ENCODE measurements at regions not wholly inside any gene's neighbourhood (a gene's known extent, or its start where the extent isn't known, plus 50 kb on each side); places are given as distances from the start of the nearest gene placed in this dataset.
A peak's percentile ranks its signal among the peaks of the same experiment; 100 is the strongest.

DNA sequence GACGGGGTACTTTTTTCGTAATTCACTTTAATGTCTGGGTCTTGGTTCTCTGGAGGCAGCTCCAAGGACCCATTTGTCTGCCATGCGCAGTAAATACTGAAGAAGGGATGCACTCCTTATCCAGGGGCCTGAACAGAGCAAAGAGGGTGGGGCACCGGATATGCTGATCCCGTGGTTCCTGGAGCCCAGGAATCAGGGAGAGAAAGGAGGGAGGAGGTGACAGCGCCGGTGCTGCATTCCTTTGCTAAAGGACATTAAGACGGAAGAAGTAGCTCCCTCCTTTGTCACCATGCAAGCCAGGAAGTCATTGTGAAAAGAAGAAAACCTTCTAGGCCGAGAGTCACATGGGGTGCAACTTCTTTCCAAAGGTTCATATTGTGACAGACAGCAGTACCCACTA lies 1057.7 kb downstream of the VRK1 start:
- no peak overlapping the region for H3K27ac ChIP-seq

DNA sequence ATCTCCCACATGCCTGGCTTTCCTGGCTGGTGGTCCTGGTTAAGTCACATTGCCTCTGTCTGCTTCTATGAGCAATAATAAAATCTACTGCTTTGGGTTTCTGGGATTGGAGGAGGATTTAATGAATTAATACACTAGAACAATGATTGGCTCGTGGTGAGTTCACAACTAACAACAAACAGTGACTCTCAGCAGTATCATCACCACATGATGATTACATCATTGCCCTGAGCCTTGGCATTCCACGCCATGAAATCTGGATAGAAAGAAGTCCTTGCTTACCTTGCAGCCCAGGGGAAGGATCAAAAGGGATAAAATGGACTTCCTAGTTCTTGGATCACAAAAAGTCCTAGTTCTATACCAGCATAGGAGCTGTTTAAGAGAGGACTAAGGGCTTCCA lies 1069.0 kb downstream of the VRK1 start:
- H3K9me3 ChIP-seq = no peaks in the 10 kb centered on the region
- intact Hi-C loops (cut with DNase I; ENCODE audit: low total_unique reads) = no loop called here
- no peak overlapping the region for H3K4me3 ChIP-seq
- H3K27me3 ChIP-seq = no peaks in the 10 kb centered on the region
- TF ChIP-seq, protein P1, sequence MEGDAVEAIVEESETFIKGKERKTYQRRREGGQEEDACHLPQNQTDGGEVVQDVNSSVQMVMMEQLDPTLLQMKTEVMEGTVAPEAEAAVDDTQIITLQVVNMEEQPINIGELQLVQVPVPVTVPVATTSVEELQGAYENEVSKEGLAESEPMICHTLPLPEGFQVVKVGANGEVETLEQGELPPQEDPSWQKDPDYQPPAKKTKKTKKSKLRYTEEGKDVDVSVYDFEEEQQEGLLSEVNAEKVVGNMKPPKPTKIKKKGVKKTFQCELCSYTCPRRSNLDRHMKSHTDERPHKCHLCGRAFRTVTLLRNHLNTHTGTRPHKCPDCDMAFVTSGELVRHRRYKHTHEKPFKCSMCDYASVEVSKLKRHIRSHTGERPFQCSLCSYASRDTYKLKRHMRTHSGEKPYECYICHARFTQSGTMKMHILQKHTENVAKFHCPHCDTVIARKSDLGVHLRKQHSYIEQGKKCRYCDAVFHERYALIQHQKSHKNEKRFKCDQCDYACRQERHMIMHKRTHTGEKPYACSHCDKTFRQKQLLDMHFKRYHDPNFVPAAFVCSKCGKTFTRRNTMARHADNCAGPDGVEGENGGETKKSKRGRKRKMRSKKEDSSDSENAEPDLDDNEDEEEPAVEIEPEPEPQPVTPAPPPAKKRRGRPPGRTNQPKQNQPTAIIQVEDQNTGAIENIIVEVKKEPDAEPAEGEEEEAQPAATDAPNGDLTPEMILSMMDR (IDR thresholded peaks at IDR 0.05) = no peak
- DNase-seq = no peak
- no peak overlapping the region for H3K27ac ChIP-seq
- no peaks in the 10 kb centered on the region for H3K4me1 ChIP-seq
- no peaks in the 10 kb centered on the region for H3K36me3 ChIP-seq

More for the DNA sequence above, 1057.7 kb downstream of the VRK1 start:
- Histone ChIP-seq H3K36me3 (no peaks in the 10 kb centered on the region), H3K4me1 (no peaks in the 10 kb centered on the region), H3K9me3 (no peaks in the 10 kb centered on the region), H3K27me3 (no peaks in the 10 kb centered on the region), H3K4me3 (no peak overlapping the region)
- intact Hi-C loops (cut with DNase I; ENCODE audit: low total_unique reads) = no loop called here
- no peak for DNase-seq
- TF ChIP-seq, protein P1 (IDR thresholded peaks at IDR 0.05) = no peak

DNA sequence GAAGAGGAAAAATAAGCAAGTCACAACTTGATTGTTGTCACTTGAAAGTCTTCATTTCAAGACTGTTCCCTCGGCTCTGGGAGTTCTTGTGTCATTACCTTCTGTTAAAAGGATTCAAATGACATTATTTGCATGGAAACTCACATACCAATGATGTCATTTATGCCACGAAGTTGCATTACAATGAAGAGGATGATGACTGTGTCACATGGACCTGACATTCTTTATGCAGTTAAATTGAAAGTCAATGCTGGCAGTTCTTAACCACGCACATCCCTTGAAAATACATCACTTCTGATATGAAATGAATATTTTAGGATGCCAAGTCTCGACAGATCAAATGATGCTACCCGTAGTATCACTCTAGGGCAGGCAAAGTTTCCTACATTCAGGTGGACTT lies 1069.5 kb downstream of the VRK1 start:
- Histone ChIP-seq H3K27ac (no peak overlapping the region), H3K4me1 (no peaks in the 10 kb centered on the region), H3K27me3 (no peaks in the 10 kb centered on the region), H3K36me3 (no peaks in the 10 kb centered on the region), H3K4me3 (no peak overlapping the region), H3K9me3 (no peaks in the 10 kb centered on the region)
- DNase-seq = no peak
- intact Hi-C loops (cut with DNase I; ENCODE audit: low total_unique reads) = no loop called here
- TF ChIP-seq, protein P1 (IDR thresholded peaks at IDR 0.05) = no peak

DNA sequence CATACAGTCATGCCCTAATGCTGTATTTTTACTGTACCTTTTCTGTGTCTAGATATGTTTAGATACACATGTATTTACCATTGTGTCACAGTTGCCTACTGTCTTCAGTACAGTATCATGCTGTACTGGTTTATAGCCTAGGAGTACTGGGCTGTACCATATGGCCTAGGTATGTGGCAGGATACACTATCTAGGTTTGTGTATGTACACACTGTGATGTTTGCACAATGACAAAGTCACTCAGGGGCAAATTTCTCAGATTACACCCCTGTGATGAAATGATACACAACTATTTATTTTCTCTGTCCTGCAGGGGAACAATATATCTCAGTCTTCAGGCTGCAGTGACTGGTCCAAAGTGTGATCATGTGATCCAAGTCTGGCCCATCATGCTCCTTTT lies 1076.1 kb downstream of the VRK1 start:
- Histone ChIP-seq H3K27ac (no peak overlapping the region), H3K27me3 (no peaks in the 10 kb centered on the region), H3K4me1 (peaks cover 0 to 10% (median 4%) of the 10 kb centered on the region in 4 donors), H3K4me3 (no peak overlapping the region), H3K36me3 (no peaks in the 10 kb centered on the region), H3K9me3 (no peaks in the 10 kb centered on the region)
- TF ChIP-seq, protein P1 (IDR thresholded peaks at IDR 0.05) = no peak
- intact Hi-C loops (cut with DNase I; ENCODE audit: low total_unique reads) = no loop called here
- no peak for DNase-seq

DNA sequence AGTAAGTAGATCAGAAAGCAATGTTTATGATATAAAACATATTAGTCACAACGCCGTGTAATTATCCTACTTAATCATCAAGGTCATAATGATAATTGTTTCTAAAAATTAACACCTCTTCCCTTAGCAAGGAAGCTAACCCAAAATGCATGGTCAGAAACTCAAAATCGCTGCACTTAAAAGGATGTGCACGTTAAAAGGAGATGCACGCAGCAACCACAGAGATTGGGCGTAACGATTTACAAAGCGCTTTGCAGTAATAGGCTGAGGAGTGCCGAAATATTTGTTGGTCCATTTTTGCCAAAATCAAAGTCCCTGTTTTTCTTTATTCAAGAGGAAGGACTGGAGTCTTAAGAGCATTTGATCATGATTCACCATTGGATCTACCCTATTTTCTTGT lies 1077.2 kb downstream of the VRK1 start:
- no peak for DNase-seq
- Histone ChIP-seq H3K9me3 (no peaks in the 10 kb centered on the region), H3K27me3 (no peaks in the 10 kb centered on the region), H3K36me3 (no peaks in the 10 kb centered on the region), H3K27ac (no peak overlapping the region), H3K4me3 (no peak overlapping the region), H3K4me1 (peaks cover 0 to 21% (median 13%) of the 10 kb centered on the region in 4 donors)
- TF ChIP-seq, protein P1 (IDR thresholded peaks at IDR 0.05) = no peak
- intact Hi-C loops (cut with DNase I; ENCODE audit: low total_unique reads) = no loop called here

DNA sequence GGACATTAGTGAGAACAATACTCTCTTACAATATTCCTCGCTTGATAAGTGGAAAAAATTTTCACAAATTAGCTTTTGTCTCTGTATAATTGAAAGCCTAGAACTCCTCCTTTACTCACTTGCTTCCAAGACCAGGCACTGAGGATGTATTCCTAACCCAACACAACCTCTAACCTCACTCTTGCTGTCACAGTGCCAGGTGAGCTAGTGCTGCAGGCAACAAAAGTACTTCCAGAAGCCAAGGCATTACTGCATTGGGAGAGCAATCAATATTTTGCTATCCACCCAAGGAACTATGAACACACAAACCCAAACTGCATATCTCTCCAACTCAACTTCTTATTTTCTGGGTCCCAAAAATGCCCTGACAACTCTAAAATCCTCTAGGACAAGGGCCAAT lies 1081.0 kb downstream of the VRK1 start:
- intact Hi-C loops (cut with DNase I; ENCODE audit: low total_unique reads) = no loop called here
- no peaks in the 10 kb centered on the region for H3K9me3 ChIP-seq
- H3K4me3 ChIP-seq = no peak overlapping the region
- no peaks in the 10 kb centered on the region for H3K36me3 ChIP-seq
- H3K27ac ChIP-seq = peak overlapping the region; percentile 4 to 65
- no peaks in the 10 kb centered on the region for H3K27me3 ChIP-seq
- peak; percentile 53 to 72 for DNase-seq
- peaks cover 0 to 21% (median 15%) of the 10 kb centered on the region in 4 donors for H3K4me1 ChIP-seq
- TF ChIP-seq, protein P1 (IDR thresholded peaks at IDR 0.05) = no peak
